H1 (cell line): ENCODE measurements at regions not wholly inside any gene's neighbourhood (a gene's known extent, or its start where the extent isn't known, plus 50 kb on each side); places are given as distances from the start of the nearest gene placed in this dataset.

Experiments
- CHD7 ChIP-seq: fragments of 300-600 bp; sonication (generic); IDR thresholded peaks from 2 replicates; pipeline ENCODE4 v1.7.1; 2012; ENCODE audit warnings: low read length, moderate library complexity, mild to moderate bottlenecking, inconsistent platforms; ENCODE audit not compliant: insufficient replicate concordance
- NANOG ChIP-seq: IDR thresholded peaks from 2 replicates; pipeline ENCODE4 v1.6.1; 2011; ENCODE audit warnings: low read length, low read depth, mild to moderate bottlenecking, inconsistent platforms; ENCODE audit not compliant: insufficient read depth, poor library complexity, severe bottlenecking
- POU5F1 ChIP-seq: IDR thresholded peaks from 2 replicates; pipeline ENCODE4 v1.6.1; 2011; ENCODE audit warnings: low read depth, mild to moderate bottlenecking, low read length, moderate library complexity
- YY1 ChIP-seq: IDR thresholded peaks from 2 replicates; pipeline ENCODE4 v1.6.1; 2011; ENCODE audit warnings: low read depth, mild to moderate bottlenecking, low read length

DNA sequence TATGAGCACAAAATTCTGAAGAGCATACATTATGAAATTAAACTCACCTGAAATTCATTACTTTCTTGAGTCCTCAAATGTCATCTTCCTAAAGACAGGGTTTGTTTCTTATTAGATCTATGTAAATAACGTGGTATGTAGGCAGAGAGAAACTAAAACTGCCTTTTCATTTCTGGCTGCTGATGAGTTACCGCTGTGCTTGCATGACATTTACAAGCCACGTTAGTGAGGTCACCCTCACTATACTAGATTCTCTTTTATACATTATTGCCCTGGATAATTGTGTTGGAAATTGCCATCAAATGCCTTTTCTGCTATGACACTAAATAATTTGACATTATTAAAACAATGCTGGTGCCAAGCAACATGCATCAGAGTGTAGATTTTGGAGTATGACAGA lies 748.3 kb upstream of the ANO3 start (continued):
- TF ChIP-seq CHD7 (no peak), YY1 (no peak), NANOG (no peak), POU5F1 (no peak)
